OCI-LY3 (cell line): ENCODE measurements at regions not wholly inside any gene's neighbourhood (a gene's known extent, or its start where the extent isn't known, plus 50 kb on each side); places are given as distances from the start of the nearest gene placed in this dataset.

ENCODE experiments used
- H2AFZ ChIP-seq: fragments of 200-600, 300-600 bp; shearing (Covaris generic); 2 replicates; pipeline ENCODE4 v1.6.0; 2014; ENCODE audit warnings: antibody characterized with exemption, low read depth, low read length
- H3K27ac ChIP-seq: fragments of 200-600, 300-600 bp; sonication (generic); 2 replicates; pipeline ENCODE4 v1.5.1; 2014; ENCODE audit warnings: mild to moderate bottlenecking, low read length, moderate library complexity, mixed read lengths
- H3K27me3 ChIP-seq: fragments of 200-600, 300-600 bp; sonication (generic); 2 replicates; pipeline ENCODE4 v1.6.1; 2014; ENCODE audit warnings: low read depth, low read length, mixed read lengths
- H3K36me3 ChIP-seq: fragments of 200-600, 300-600 bp; sonication (generic); replicated peaks from 2 replicates; pipeline ENCODE3; 2014; ENCODE audit warnings: low read depth, low read length, mixed read lengths
- H3K4me1 ChIP-seq: fragments of 300-600, 200-600 bp; sonication (generic); 2 replicates; pipeline ENCODE4 v1.6.1; 2014; ENCODE audit warnings: low read length, mixed read lengths
- H3K4me2 ChIP-seq: fragments of 200-600, 300-600 bp; sonication (generic); 2 replicates; pipeline ENCODE4 v1.6.1; 2014; ENCODE audit warnings: low read length, mixed read lengths
- H3K4me3 ChIP-seq: fragments of 300-600, 200-600 bp; sonication (generic); 2 replicates; pipeline ENCODE4 v1.5.1; 2014; ENCODE audit warnings: antibody characterized with exemption, mild to moderate bottlenecking, low read length, moderate library complexity
- H3K79me2 ChIP-seq: fragments of 300-600, 200-600 bp; shearing (Covaris generic); 2 replicates; pipeline ENCODE4 v1.6.1; 2014; ENCODE audit warnings: mild to moderate bottlenecking, low read length, mixed read lengths
- H3K9ac ChIP-seq: fragments of 300-600, 200-600 bp; shearing (Covaris generic); 2 replicates; pipeline ENCODE4 v1.6.0; 2014; ENCODE audit warnings: mild to moderate bottlenecking, low read length, moderate library complexity
- H3K9me3 ChIP-seq: fragments of 200-600, 300-600 bp; shearing (Covaris generic); 2 replicates; pipeline ENCODE4 v1.6.1; 2014; ENCODE audit warnings: low read length, mixed read lengths; ENCODE audit not compliant: insufficient read depth
- H4K20me1 ChIP-seq: fragments of 200-600, 300-600 bp; sonication (generic); 2 replicates; pipeline ENCODE4 v1.6.1; 2016; ENCODE audit warnings: low read length, mixed read lengths; ENCODE audit not compliant: insufficient read depth
- EZH2phosphoT487 ChIP-seq: fragments of 200-600 bp; shearing (Covaris generic); IDR thresholded peaks from 2 replicates; pipeline ENCODE4 v1.6.1; 2018; ENCODE audit warnings: antibody characterized with exemption, mixed run types, low read depth
- TF ChIP-seq, protein P1 (sequence below): fragments of 200-600, 300-600 bp; sonication (generic); IDR thresholded peaks from 2 replicates; pipeline ENCODE4 v1.5.1; 2014; ENCODE audit warnings: antibody characterized with exemption, low read length, low read depth

DNA sequence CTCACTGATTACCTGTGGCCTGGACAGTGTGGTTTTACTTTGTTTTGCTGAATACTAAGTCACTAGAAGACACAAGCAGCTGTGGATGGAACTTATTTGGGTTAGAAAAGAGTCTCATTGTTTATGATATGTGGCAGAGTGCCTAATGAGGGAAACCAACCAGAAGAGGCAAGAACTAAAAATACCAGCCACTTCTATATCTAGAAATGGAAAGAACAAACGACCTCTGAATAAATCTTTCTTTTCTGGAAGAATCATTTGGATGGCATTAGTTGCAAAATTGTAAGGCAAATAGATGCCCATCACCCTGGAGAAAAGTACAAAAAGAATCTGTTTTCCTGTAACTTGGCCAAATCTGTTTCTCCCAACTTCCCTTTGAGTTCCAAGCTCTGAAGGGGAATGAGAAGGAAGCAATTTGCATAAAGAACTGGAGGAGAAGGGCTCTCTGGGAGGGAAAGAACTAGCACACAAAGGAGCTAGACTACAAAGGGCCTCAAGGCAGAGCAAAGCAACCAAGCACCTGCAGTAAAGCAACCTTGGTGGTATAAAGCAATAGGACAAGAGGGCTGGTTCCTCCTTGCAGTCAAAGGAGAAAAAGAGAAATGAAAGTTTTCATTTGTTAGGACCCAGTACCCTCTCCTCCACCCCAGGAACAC is 455.4 kb downstream of the CAAP1 start:
- H4K20me1 ChIP-seq, result no peaks in the 10 kb centered on the region
- H2AFZ ChIP-seq, result no peak overlapping the region
- no peak overlapping the region for H3K9ac ChIP-seq
- no peak overlapping the region for H3K4me3 ChIP-seq
- no peaks in the 10 kb centered on the region for H3K9me3 ChIP-seq
- no peaks in the 10 kb centered on the region for H3K27me3 ChIP-seq
- no peaks in the 10 kb centered on the region for H3K79me2 ChIP-seq
- H3K36me3 ChIP-seq, result no peaks in the 10 kb centered on the region
- TF ChIP-seq, protein P1, sequence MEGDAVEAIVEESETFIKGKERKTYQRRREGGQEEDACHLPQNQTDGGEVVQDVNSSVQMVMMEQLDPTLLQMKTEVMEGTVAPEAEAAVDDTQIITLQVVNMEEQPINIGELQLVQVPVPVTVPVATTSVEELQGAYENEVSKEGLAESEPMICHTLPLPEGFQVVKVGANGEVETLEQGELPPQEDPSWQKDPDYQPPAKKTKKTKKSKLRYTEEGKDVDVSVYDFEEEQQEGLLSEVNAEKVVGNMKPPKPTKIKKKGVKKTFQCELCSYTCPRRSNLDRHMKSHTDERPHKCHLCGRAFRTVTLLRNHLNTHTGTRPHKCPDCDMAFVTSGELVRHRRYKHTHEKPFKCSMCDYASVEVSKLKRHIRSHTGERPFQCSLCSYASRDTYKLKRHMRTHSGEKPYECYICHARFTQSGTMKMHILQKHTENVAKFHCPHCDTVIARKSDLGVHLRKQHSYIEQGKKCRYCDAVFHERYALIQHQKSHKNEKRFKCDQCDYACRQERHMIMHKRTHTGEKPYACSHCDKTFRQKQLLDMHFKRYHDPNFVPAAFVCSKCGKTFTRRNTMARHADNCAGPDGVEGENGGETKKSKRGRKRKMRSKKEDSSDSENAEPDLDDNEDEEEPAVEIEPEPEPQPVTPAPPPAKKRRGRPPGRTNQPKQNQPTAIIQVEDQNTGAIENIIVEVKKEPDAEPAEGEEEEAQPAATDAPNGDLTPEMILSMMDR, result no peak
- no peak for TF ChIP-seq EZH2phosphoT487
- H3K4me1 ChIP-seq, result peaks cover 5% of the 10 kb centered on the region
- H3K27ac ChIP-seq, result no peak overlapping the region
- no peak overlapping the region for H3K4me2 ChIP-seq

DNA sequence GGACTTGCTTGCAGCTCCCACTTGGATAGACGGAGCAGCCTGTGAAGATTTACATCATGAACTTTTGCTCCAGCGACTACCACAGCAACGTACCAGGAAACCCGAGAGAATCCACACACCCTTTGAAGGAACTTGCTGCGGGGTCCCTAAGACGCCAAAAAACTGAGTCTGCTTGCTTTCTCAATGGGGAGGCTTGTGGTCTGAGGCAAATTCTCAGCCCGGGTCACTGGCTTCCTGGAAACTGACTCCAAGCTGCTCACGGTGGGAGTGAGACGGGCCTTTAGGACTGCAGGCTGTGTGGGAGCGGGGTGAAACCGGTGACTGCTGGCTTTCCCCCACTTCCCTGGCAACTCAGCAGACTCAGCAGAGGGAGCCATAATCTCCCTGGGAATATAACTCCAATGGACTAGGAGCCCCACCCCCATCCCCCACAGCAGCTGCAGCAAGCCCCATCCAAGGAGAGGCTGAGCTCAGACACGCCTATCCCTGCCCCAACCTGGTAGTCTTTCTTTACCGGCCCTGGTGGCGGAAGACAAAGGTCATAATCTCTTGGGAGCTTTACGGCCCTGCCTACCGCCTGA is 466.0 kb downstream of the CAAP1 start:
- Histone ChIP-seq H3K4me3 (no peak overlapping the region), H3K4me1 (no peaks in the 10 kb centered on the region), H3K9me3 (no peaks in the 10 kb centered on the region), H3K36me3 (no peaks in the 10 kb centered on the region), H4K20me1 (no peaks in the 10 kb centered on the region), H3K27ac (no peak overlapping the region), H3K9ac (no peak overlapping the region), H3K4me2 (no peak overlapping the region), H3K27me3 (no peaks in the 10 kb centered on the region), H3K79me2 (no peaks in the 10 kb centered on the region), H2AFZ (no peak overlapping the region)
- TF ChIP-seq EZH2phosphoT487, result no peak
- TF ChIP-seq, protein P1, result no peak

DNA sequence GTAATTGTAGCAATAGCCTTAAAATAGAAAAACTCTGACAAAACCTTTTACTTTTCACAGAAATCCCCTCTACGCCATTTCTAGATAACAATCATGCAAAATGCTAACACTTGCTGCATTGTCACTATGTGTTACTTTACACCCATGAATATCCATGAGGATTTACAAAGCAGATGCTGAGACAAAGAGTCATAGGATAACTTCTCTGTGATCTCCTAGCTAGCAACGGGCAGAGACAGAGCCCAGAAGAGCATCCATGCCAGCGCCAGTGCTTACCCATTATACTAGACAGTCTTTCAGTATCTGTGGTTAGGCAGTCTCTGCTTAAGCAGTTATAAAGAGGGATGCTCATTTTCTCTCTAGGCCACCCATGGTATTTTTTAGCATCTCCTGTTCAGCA is 474.1 kb downstream of the CAAP1 start:
- TF ChIP-seq, protein P1, result no peak
- no peak for TF ChIP-seq EZH2phosphoT487
- no peak overlapping the region for H3K4me3 ChIP-seq
- no peak overlapping the region for H2AFZ ChIP-seq

DNA sequence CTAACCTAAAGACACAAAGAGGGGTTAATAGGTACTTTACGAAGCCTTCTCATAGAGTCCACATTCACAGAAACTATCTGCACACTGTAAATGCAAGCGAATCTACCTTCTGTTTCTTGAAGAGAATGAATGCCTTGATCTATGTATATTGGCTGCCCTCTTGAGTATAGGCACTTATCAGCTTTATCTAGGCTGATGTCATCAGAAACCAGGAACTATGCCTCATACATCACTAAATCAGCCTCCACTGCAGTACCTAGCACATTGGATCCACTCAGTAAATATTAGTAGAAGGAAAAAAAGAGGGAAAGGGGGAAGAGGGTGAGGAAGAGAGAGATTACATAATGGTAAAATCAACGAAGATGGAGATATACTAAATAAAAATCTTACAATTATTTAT is 477.1 kb downstream of the CAAP1 start:
- H4K20me1 ChIP-seq, result no peaks in the 10 kb centered on the region
- no peaks in the 10 kb centered on the region for H3K36me3 ChIP-seq
- no peaks in the 10 kb centered on the region for H3K9me3 ChIP-seq
- no peak for TF ChIP-seq EZH2phosphoT487
- TF ChIP-seq, protein P1, result no peak
- no peak overlapping the region for H3K9ac ChIP-seq
- no peak overlapping the region for H3K4me2 ChIP-seq
- no peak overlapping the region for H3K27ac ChIP-seq
- H2AFZ ChIP-seq, result no peak overlapping the region
- H3K27me3 ChIP-seq, result no peaks in the 10 kb centered on the region
- no peak overlapping the region for H3K4me3 ChIP-seq
- H3K79me2 ChIP-seq, result no peaks in the 10 kb centered on the region
- no peaks in the 10 kb centered on the region for H3K4me1 ChIP-seq

More for the DNA sequence above, 474.1 kb downstream of the CAAP1 start:
- Histone ChIP-seq H3K36me3 (no peaks in the 10 kb centered on the region), H3K79me2 (no peaks in the 10 kb centered on the region), H3K4me2 (no peak overlapping the region), H3K9ac (no peak overlapping the region), H3K4me1 (no peaks in the 10 kb centered on the region), H3K9me3 (no peaks in the 10 kb centered on the region), H3K27me3 (no peaks in the 10 kb centered on the region), H4K20me1 (no peaks in the 10 kb centered on the region), H3K27ac (no peak overlapping the region)
